ENCODE measurements at regions not wholly inside any gene's neighbourhood (a gene's known extent, or its start where the extent isn't known, plus 50 kb on each side); places are given as distances from the start of the nearest gene placed in this dataset.

DNA sequence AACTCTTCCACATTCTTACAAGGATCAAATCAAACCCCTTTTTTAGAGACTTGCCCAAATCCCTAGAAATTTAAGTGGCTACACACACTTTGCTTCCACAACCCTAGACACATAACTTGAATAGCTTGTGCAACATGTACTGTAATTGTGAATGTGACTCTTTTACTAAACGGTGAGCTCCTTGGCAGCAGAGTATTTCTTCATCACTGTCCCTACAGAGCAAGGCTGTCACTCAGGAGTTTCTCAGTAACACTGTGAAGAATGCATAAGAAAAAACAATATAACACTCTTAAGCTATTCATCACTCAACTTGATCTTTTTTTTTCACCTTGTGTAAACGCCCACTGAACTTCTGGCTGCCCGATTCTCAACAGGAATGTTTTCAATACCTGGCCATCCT, 53.8 kb upstream of the ADAMTS18 start:
- Histone ChIP-seq H3K36me3 (no peaks in the 10 kb centered on the region), H3K9ac (ENCODE audit: low read depth in 2 of 2, low read length in 2 of 2) (no peak overlapping the region), H3K27me3 (no peaks in the 10 kb centered on the region), H3K4me1 (no peaks in the 10 kb centered on the region), H3K27ac (no peak overlapping the region), H3K4me3 (no peak overlapping the region), H3K9me3 (no peaks in the 10 kb centered on the region)
- no peak for DNase-seq
- intact Hi-C loops (cut with DNase I): no loop called here
- TF ChIP-seq, protein P1, sequence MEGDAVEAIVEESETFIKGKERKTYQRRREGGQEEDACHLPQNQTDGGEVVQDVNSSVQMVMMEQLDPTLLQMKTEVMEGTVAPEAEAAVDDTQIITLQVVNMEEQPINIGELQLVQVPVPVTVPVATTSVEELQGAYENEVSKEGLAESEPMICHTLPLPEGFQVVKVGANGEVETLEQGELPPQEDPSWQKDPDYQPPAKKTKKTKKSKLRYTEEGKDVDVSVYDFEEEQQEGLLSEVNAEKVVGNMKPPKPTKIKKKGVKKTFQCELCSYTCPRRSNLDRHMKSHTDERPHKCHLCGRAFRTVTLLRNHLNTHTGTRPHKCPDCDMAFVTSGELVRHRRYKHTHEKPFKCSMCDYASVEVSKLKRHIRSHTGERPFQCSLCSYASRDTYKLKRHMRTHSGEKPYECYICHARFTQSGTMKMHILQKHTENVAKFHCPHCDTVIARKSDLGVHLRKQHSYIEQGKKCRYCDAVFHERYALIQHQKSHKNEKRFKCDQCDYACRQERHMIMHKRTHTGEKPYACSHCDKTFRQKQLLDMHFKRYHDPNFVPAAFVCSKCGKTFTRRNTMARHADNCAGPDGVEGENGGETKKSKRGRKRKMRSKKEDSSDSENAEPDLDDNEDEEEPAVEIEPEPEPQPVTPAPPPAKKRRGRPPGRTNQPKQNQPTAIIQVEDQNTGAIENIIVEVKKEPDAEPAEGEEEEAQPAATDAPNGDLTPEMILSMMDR (IDR thresholded peaks at IDR 0.05): no peak

DNA sequence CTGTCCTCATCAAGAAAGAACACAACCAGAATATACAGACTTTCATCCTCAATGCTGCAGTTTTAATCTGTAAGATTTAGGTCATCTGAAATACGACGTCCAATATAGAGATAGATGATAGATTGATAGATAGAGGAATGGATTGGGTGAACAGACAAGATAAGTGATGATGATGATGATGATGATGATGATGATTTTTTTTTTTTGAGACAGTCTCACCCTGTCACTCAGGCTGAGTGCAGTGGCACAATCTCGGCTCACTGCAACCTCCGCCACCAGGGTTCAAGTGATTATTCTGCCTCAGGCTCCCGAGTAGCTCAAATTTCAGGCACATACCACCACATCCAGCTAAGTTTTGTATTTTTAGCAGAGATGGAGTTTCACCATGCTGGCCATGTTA, 56.3 kb upstream of the ADAMTS18 start:
- Histone ChIP-seq H3K9me3 (no peaks in the 10 kb centered on the region), H3K36me3 (no peaks in the 10 kb centered on the region), H3K4me3 (no peak overlapping the region), H3K4me1 (no peaks in the 10 kb centered on the region), H3K27ac (no peak overlapping the region), H3K9ac (ENCODE audit: low read depth in 2 of 2, low read length in 2 of 2) (no peak overlapping the region), H3K27me3 (no peaks in the 10 kb centered on the region)
- TF ChIP-seq, protein P1 (IDR thresholded peaks at IDR 0.05): no peak
- intact Hi-C loops (cut with DNase I): no loop called here
- no peak for DNase-seq

DNA sequence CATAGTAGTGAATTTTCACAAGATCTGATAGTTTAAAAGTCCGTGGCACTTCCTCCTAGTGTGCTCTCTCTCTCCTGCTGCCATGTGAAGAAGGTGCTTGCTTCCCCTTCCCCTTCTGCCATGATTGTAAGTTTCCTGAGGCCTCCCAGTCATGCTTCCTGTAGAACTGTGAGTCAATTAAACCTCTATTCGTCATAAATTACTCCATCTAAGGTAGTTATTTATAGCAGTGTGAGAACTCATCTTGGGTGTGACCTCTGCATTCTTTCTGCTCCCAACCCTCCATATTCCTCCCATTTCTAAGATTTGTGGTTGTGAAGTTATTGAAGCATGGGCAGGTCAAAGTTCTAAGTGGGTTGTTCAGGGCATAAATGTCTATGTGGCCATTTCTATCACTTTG, 62.1 kb upstream of the ADAMTS18 start:
- intact Hi-C loops (cut with DNase I): no loop called here
- no peak overlapping the region for H3K27ac ChIP-seq
- no peaks in the 10 kb centered on the region for H3K27me3 ChIP-seq
- H3K4me3 ChIP-seq: no peak overlapping the region
- no peak for DNase-seq
- H3K9ac ChIP-seq (ENCODE audit: low read depth in 2 of 2, low read length in 2 of 2): no peak overlapping the region
- TF ChIP-seq, protein P1 (IDR thresholded peaks at IDR 0.05): no peak
- no peaks in the 10 kb centered on the region for H3K4me1 ChIP-seq
- no peaks in the 10 kb centered on the region for H3K36me3 ChIP-seq
- no peaks in the 10 kb centered on the region for H3K9me3 ChIP-seq

DNA sequence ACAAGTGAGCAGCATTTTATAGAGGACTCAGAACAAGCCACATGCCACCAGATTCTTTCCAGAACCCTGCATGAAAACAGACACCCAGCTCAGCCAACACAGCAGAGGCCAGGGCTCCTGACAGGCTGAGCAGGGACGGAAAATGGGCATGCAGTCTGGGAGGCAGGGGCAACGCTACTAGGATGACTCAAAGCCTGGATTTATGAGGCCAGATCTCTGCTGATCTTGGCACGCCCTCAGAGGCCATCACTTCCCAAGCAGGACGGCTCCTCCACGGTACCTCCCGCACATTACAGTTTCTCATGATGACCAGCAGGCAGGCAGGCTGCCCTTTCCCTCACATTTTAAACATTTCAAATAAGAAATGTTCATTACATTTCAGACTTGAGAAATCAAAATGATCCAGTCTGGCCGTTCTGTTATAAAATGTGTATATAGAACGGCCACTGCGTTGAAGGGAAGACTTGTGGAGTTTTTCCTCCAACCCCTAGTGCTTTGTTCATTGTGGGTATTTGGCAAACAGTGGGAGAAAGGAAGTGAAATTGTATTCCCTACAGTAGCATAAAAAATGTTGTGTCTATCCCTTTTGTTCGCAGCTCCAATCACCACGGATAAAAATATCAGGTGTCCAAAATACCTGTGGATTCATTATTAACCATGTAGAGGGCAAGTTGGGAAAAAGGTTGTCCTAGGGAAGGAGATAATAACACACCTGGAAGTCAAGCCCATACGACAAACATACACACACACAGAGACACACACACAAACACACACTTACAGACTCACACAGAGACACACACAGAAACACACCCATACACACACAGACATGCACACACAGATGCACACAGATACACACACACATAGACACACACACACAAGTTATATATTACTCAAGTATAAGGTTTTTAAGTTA, 64.8 kb upstream of the ADAMTS18 start:
- H3K9me3 ChIP-seq: no peaks in the 10 kb centered on the region
- TF ChIP-seq, protein P1 (IDR thresholded peaks at IDR 0.05): no peak
- no peaks in the 10 kb centered on the region for H3K36me3 ChIP-seq
- DNase-seq: no peak
- H3K4me1 ChIP-seq: no peaks in the 10 kb centered on the region
- no peak overlapping the region for H3K9ac ChIP-seq (ENCODE audit: low read depth in 2 of 2, low read length in 2 of 2)
- no peaks in the 10 kb centered on the region for H3K27me3 ChIP-seq
- H3K4me3 ChIP-seq: no peak overlapping the region
- no peak overlapping the region for H3K27ac ChIP-seq
- intact Hi-C loops (cut with DNase I): no loop called here

DNA sequence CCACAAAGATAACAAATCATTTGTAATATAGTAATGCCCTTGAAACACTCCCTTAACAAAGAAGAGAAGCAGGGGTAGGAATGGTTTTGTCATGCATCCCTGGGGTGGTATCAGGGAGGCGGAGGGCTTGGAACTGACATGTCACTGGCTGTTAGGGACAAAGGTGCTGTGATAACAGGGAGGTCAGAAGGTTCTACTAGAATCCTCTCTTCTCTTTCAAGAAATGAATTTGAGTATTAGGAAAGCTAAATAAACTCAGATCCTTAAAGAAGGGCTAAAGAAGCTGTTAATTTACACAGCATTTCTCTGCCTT, 65.4 kb upstream of the ADAMTS18 start:
- no peak for DNase-seq
- Histone ChIP-seq H3K9me3 (no peaks in the 10 kb centered on the region), H3K27ac (no peak overlapping the region), H3K27me3 (no peaks in the 10 kb centered on the region), H3K4me1 (no peaks in the 10 kb centered on the region), H3K36me3 (no peaks in the 10 kb centered on the region), H3K9ac (ENCODE audit: low read depth in 2 of 2, low read length in 2 of 2) (no peak overlapping the region), H3K4me3 (no peak overlapping the region)
- intact Hi-C loops (cut with DNase I): no loop called here
- TF ChIP-seq, protein P1 (IDR thresholded peaks at IDR 0.05): no peak
